Endothelial cell of umbilical vein (primary cell): ENCODE measurements at regions not wholly inside any gene's neighbourhood (a gene's known extent, or its start where the extent isn't known, plus 50 kb on each side); places are given as distances from the start of the nearest gene placed in this dataset.

Experiments
- BruUV-seq: library from RNA; stranded (reverse); fragments of 400-500 nt; replicated peaks from 2 replicates; lab custom pipeline; 2021; lab: Mats Ljungman, UMichigan
- CTCF ChIA-PET: fragments of 300-600, 350-600 bp; sonication (Branson Sonifier 250); formaldehyde crosslinking; loops from one replicate; lab custom pipeline; 2021; ENCODE audit warnings: antibody characterized with exemption, inconsistent platforms; lab: Charles Lee
- POLR2A ChIA-PET: fragments of 300-600, 350-600 bp; sonication (Branson Sonifier 250); formaldehyde crosslinking; loops from one replicate; lab custom pipeline; 2021; ENCODE audit warnings: antibody characterized with exemption, inconsistent platforms; lab: Charles Lee
- DNase-seq: peaks from one replicate; pipeline ENCODE4 v3.0.0-alpha.2; 2011; ENCODE audit warnings: low read depth, low spot score
- FAIRE-seq: peaks from 2 replicates; lab custom pipeline; 2011; peaks lifted over from hg19 to GRCh38; lab: Jason Lieb, UNC
- H2AFZ ChIP-seq: 2 replicates; pipeline ENCODE4 v1.6.0; 2012; ENCODE audit warnings: low read depth, low read length, control low read depth, inconsistent platforms
- H3K27ac ChIP-seq: 2 replicates; pipeline ENCODE4 v1.5.1; 2011; ENCODE audit warnings: low read depth, mild to moderate bottlenecking, control low read depth, low read length, moderate library complexity; ENCODE audit not compliant: insufficient read depth
- H3K27me3 ChIP-seq, 2 experiments: 2 replicates each; pipeline versions ENCODE4 v1.6.0 to v1.6.1; 2011; ENCODE audit warnings: low read length in 2 of 2, mixed read lengths in 1 of 2; ENCODE audit not compliant: control insufficient read depth in 2 of 2, insufficient read depth in 2 of 2
- H3K36me3 ChIP-seq, 2 experiments: 2 replicates in 1 of 2; 3 replicates in 1 of 2; pipeline ENCODE4 v1.5.1; 2011; ENCODE audit warnings: low read length in 2 of 2, mild to moderate bottlenecking in 1 of 2, moderate library complexity in 1 of 2; ENCODE audit not compliant: control insufficient read depth in 2 of 2, insufficient read depth in 2 of 2; ENCODE audit errors: extremely low read depth in 1 of 2
- H3K4me1 ChIP-seq: 3 replicates; pipeline ENCODE4 v1.5.1; 2011; ENCODE audit warnings: mild to moderate bottlenecking, low read length; ENCODE audit not compliant: control insufficient read depth, insufficient read depth; ENCODE audit errors: extremely low read depth
- H3K4me2 ChIP-seq: 2 replicates; pipeline ENCODE4 v1.6.1; 2011; ENCODE audit warnings: low read length, control low read depth, mixed read lengths; ENCODE audit not compliant: insufficient read depth
- H3K4me3 ChIP-seq, 3 experiments: fragments of 200-600 bp in 1 of 3; sonication (generic), shearing (Covaris generic) in 1 of 3; replicated peaks in 1 of 3; 2 replicates each; pipeline ENCODE4 v1.5.1; 2011 to 2016; ENCODE audit warnings: control low read depth in 3 of 3, low read length in 3 of 3, mild to moderate bottlenecking in 2 of 3, inconsistent platforms in 1 of 3, low read depth in 1 of 3, moderate library complexity in 1 of 3; ENCODE audit not compliant: insufficient read depth in 1 of 3
- H3K79me2 ChIP-seq: 2 replicates; pipeline ENCODE4 v1.6.0; 2012; ENCODE audit warnings: low read length, inconsistent platforms; ENCODE audit not compliant: control insufficient read depth, insufficient read depth
- H3K9ac ChIP-seq: replicated peaks from 2 replicates; pipeline ENCODE3; 2011; ENCODE audit warnings: low read length, control low read depth; ENCODE audit not compliant: insufficient read depth; ENCODE audit errors: extremely low read depth
- H3K9me1 ChIP-seq: replicated peaks from 3 replicates; pipeline ENCODE4 v1.6.0; 2011; ENCODE audit warnings: mild to moderate bottlenecking, low read length; ENCODE audit not compliant: control insufficient read depth, insufficient read depth; ENCODE audit errors: extremely low read depth
- H3K9me3 ChIP-seq: replicated peaks from 2 replicates; pipeline ENCODE4 v1.5.1; 2012; ENCODE audit warnings: low read length, inconsistent platforms; ENCODE audit not compliant: control insufficient read depth, insufficient read depth
- H4K20me1 ChIP-seq: replicated peaks from 2 replicates; pipeline ENCODE3; 2011; ENCODE audit warnings: mild to moderate bottlenecking, low read length; ENCODE audit not compliant: control insufficient read depth, insufficient read depth; ENCODE audit errors: extremely low read depth
- EZH2 ChIP-seq: IDR thresholded peaks from 2 replicates; pipeline ENCODE4 v1.6.1; 2012; ENCODE audit warnings: borderline replicate concordance, low read depth, mild to moderate bottlenecking, moderate library complexity, low read length, inconsistent platforms; ENCODE audit not compliant: severe bottlenecking
- FOS ChIP-seq: IDR thresholded peaks from 2 replicates; pipeline ENCODE4 v1.6.1; 2011; ENCODE audit warnings: mild to moderate bottlenecking, low read length, moderate library complexity, borderline replicate concordance; ENCODE audit not compliant: insufficient read depth
- GATA2 ChIP-seq: IDR thresholded peaks from 2 replicates; pipeline ENCODE4 v1.7.0; 2011; ENCODE audit warnings: low read depth, mild to moderate bottlenecking, moderate library complexity, mixed read lengths, low read length; ENCODE audit not compliant: insufficient read length, insufficient read depth
- JUN ChIP-seq: IDR thresholded peaks from 2 replicates; pipeline ENCODE4 v1.6.1; 2011; ENCODE audit warnings: borderline replicate concordance, low read depth; ENCODE audit not compliant: insufficient read length, insufficient read depth
- MYC ChIP-seq: IDR thresholded peaks from one replicate; pipeline ENCODE4 v1.6.1; 2011; ENCODE audit warnings: mild to moderate bottlenecking, low read depth, low read length
- POLR2A ChIP-seq: IDR thresholded peaks from 2 replicates; pipeline ENCODE4 v1.6.1; 2012; ENCODE audit warnings: low read depth, mild to moderate bottlenecking, control low read depth, low read length
- POLR2AphosphoS5 ChIP-seq: IDR thresholded peaks from 2 replicates; pipeline ENCODE4 v1.6.1; 2012; ENCODE audit warnings: low read depth, mild to moderate bottlenecking, control low read depth, low read length, moderate library complexity; ENCODE audit not compliant: insufficient read depth
- dilution Hi-C: fragments of 300-500 bp; cut with MboI; formaldehyde crosslinking; loops from one replicate; pipeline ENCODE4 v1.15.0; 2019; ENCODE audit warnings: low sequenced_read_pairs; ENCODE audit not compliant: extremely low pct_ligation_motif_present
- intact Hi-C: fragments of 100-400 bp; cut with micrococcal nuclease; formaldehyde crosslinking; loops from one replicate; pipeline ENCODE4 v1.10.0; 2022
- TF ChIP-seq, protein P1 (sequence below): IDR thresholded peaks from 2 replicates; pipeline ENCODE4 v1.6.1; 2011; ENCODE audit not compliant: insufficient read depth, insufficient read length
- TF ChIP-seq, protein P2 (sequence below), 2 donors: IDR thresholded peaks; 1 replicate in 1 of 2; 2 replicates in 1 of 2; pipeline ENCODE4 v1.5.1; 2011; ENCODE audit warnings: low read length in 2 of 2, mild to moderate bottlenecking in 2 of 2, moderate library complexity in 2 of 2, control low read depth in 1 of 2, inconsistent platforms in 1 of 2, low read depth in 1 of 2; ENCODE audit not compliant: insufficient read depth in 1 of 2; ENCODE audit errors: extremely low read depth in 1 of 2

DNA sequence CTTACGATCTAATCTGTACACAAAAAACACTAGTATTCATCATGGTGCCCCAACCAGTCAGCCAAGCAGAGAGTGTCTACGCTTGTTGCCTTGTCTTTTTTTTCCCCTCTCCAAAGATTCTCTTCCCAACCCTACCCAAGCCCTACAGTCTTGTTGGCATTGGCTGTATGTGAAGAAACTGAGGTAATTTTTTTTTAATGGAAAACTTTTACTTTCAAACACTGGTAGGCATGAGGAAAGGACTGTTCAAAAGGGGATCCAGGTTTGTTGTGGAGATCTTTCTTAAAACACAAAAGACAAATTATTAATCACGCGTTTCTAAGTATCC is 89.2 kb upstream of the PRSS16 start:
- H3K9me1 ChIP-seq, result no peaks in the 10 kb centered on the region
- H2AFZ ChIP-seq, result no peak overlapping the region
- intact Hi-C loops (loop anchor here (1.0 kb wide), 1 partner anchor 31 kb away; no protein-coding TSS in a partner anchor), dilution Hi-C loops (no loop called here)
- H3K36me3 ChIP-seq, result no peaks in the 10 kb centered on the region
- peaks cover 10% of the 10 kb centered on the region for H3K4me1 ChIP-seq
- DNase-seq (no peak), FAIRE-seq (no peak)
- H3K27me3 ChIP-seq, result peaks cover 8 to 11% of the 10 kb centered on the region in 2 experiments
- POLR2A ChIA-PET, result no interaction called here
- H3K79me2 ChIP-seq, result no peaks in the 10 kb centered on the region
- CTCF ChIA-PET, result interaction anchor here (2.4 kb wide), 1 partner anchor 31 kb away, joined by 35 read pairs; no protein-coding TSS in a partner anchor
- TF ChIP-seq, protein P1, sequence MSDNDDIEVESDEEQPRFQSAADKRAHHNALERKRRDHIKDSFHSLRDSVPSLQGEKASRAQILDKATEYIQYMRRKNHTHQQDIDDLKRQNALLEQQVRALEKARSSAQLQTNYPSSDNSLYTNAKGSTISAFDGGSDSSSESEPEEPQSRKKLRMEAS, result no peak
- TF ChIP-seq, protein P2, sequence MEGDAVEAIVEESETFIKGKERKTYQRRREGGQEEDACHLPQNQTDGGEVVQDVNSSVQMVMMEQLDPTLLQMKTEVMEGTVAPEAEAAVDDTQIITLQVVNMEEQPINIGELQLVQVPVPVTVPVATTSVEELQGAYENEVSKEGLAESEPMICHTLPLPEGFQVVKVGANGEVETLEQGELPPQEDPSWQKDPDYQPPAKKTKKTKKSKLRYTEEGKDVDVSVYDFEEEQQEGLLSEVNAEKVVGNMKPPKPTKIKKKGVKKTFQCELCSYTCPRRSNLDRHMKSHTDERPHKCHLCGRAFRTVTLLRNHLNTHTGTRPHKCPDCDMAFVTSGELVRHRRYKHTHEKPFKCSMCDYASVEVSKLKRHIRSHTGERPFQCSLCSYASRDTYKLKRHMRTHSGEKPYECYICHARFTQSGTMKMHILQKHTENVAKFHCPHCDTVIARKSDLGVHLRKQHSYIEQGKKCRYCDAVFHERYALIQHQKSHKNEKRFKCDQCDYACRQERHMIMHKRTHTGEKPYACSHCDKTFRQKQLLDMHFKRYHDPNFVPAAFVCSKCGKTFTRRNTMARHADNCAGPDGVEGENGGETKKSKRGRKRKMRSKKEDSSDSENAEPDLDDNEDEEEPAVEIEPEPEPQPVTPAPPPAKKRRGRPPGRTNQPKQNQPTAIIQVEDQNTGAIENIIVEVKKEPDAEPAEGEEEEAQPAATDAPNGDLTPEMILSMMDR (IDR thresholded peaks at IDR 0.05; ENCODE audit: extremely low read depth in 1 of 2, insufficient read depth in 1 of 2, low read depth in 1 of 2, low read length in 2 of 2), result no peak
- no peak for TF ChIP-seq POLR2A
- TF ChIP-seq POLR2AphosphoS5, result no peak
- no peak for TF ChIP-seq JUN
- no peak for TF ChIP-seq MYC
- no peak for TF ChIP-seq EZH2
- TF ChIP-seq FOS, result no peak
- TF ChIP-seq GATA2, result no peak
- BruUV-seq, result no TSS peak
- no peaks in the 10 kb centered on the region for H4K20me1 ChIP-seq
- H3K4me2 ChIP-seq, result no peak overlapping the region
- H3K9ac ChIP-seq, result no peak overlapping the region
- H3K9me3 ChIP-seq, result no peaks in the 10 kb centered on the region
- no peak overlapping the region for H3K4me3 ChIP-seq
- H3K27ac ChIP-seq, result no peak overlapping the region
